GM23338 (cell line): ENCODE measurements at regions not wholly inside any gene's neighbourhood (a gene's known extent, or its start where the extent isn't known, plus 50 kb on each side); places are given as distances from the start of the nearest gene placed in this dataset.
A peak's percentile ranks its signal among the peaks of the same experiment; 100 is the strongest.

Experiments
- ATAC-seq: fragments of 200-7000 bp; cut with Tn5 transposase; 3 replicates; pipeline ENCODE4 v1.9.1; 2020
- DNase-seq: peaks from one replicate; pipeline ENCODE4 v3.0.0-alpha.2; 2015; ENCODE audit warnings: low spot score
- H2AFZ ChIP-seq: fragments of 200-600 bp; sonication (generic); 2 replicates; pipeline ENCODE4 v1.8.0; 2016; ENCODE audit warnings: antibody characterized with exemption, mild to moderate bottlenecking, moderate library complexity
- H3F3A ChIP-seq: fragments of 200-600 bp; sonication (generic); replicated peaks from 2 replicates; pipeline ENCODE4 v1.8.0; 2017; ENCODE audit warnings: antibody characterized with exemption, mixed run types, low read depth
- H3K27ac ChIP-seq: fragments of 200-600 bp; sonication (generic); 2 replicates; pipeline ENCODE4 v1.6.1; 2016; ENCODE audit warnings: low read depth
- H3K27me3 ChIP-seq: fragments of 200-600 bp; sonication (generic); 2 replicates; pipeline ENCODE4 v1.8.0; 2016; ENCODE audit warnings: mild to moderate bottlenecking, mixed run types, moderate library complexity; ENCODE audit not compliant: insufficient read depth
- H3K36me3 ChIP-seq: fragments of 200-600 bp; sonication (generic); 2 replicates; pipeline ENCODE4 v1.8.0; 2016; ENCODE audit warnings: mild to moderate bottlenecking; ENCODE audit not compliant: insufficient read depth
- H3K4me1 ChIP-seq: fragments of 200-600 bp; sonication (generic); 2 replicates; pipeline ENCODE4 v1.8.0; 2016; ENCODE audit warnings: mild to moderate bottlenecking, moderate library complexity; ENCODE audit not compliant: insufficient read depth
- H3K4me2 ChIP-seq: fragments of 200-600 bp; sonication (generic); 2 replicates; pipeline ENCODE4 v1.7.1; 2017; ENCODE audit warnings: mixed run types
- H3K4me3 ChIP-seq: fragments of 200-600 bp; sonication (generic); 2 replicates; pipeline ENCODE4 v1.6.1; 2016; ENCODE audit warnings: mixed run types
- H3K79me2 ChIP-seq: fragments of 200-600 bp; sonication (generic); replicated peaks from 2 replicates; pipeline ENCODE4 v1.8.0; 2017; ENCODE audit warnings: mild to moderate bottlenecking; ENCODE audit not compliant: insufficient read depth
- H3K9me2 ChIP-seq: fragments of 200-600 bp; sonication (generic); 2 replicates; pipeline ENCODE4 v1.8.0; 2017; ENCODE audit not compliant: insufficient read depth
- H4K20me1 ChIP-seq: fragments of 200-600 bp; sonication (generic); replicated peaks from 2 replicates; pipeline ENCODE4 v1.8.0; 2017; ENCODE audit warnings: mild to moderate bottlenecking; ENCODE audit not compliant: insufficient read depth
- H3K27ac Mint-ChIP-seq: 2 replicates; pipeline ENCODE4 v1.8.0; 2020; ENCODE audit warnings: inconsistent platforms, mild to moderate bottlenecking, moderate library complexity, mixed read lengths
- H3K27me3 Mint-ChIP-seq: 3 replicates; pipeline ENCODE4 v1.8.0; 2022; ENCODE audit warnings: low read depth, mild to moderate bottlenecking, moderate library complexity, mixed read lengths, inconsistent platforms; ENCODE audit not compliant: insufficient read depth, poor library complexity
- H3K36me3 Mint-ChIP-seq: 3 replicates; pipeline ENCODE4 v1.8.0; 2021; ENCODE audit warnings: low read depth, mild to moderate bottlenecking, inconsistent platforms, moderate library complexity, mixed read lengths
- H3K4me1 Mint-ChIP-seq: 3 replicates; pipeline ENCODE4 v1.8.0; 2020; ENCODE audit warnings: mild to moderate bottlenecking, inconsistent platforms, mixed read lengths
- H3K4me3 Mint-ChIP-seq: 3 replicates; pipeline ENCODE4 v1.8.0; 2021; ENCODE audit warnings: moderate library complexity, mild to moderate bottlenecking, inconsistent platforms, mixed read lengths
- H3K9me3 Mint-ChIP-seq: 3 replicates; pipeline ENCODE4 v1.8.0; 2020; ENCODE audit warnings: moderate library complexity, mild to moderate bottlenecking, inconsistent platforms, mixed read lengths
- CREB1 ChIP-seq: fragments of 250-450 bp; sonication (Bioruptor Pico); IDR thresholded peaks from 2 replicates; pipeline ENCODE4 v1.5.0; 2020; ENCODE audit warnings: low read depth, mild to moderate bottlenecking, moderate library complexity
- ETS1 ChIP-seq: IDR thresholded peaks from 2 replicates; pipeline ENCODE4 v1.6.1; 2016; ENCODE audit warnings: antibody characterized with exemption
- EZH2 ChIP-seq: fragments of 200-600 bp; sonication (generic); IDR thresholded peaks from one replicate; pipeline ENCODE4 v1.8.0; 2017; ENCODE audit warnings: antibody characterized with exemption, mild to moderate bottlenecking, low read depth; ENCODE audit not compliant: unreplicated experiment
- JUNB ChIP-seq: IDR thresholded peaks from one replicate; pipeline ENCODE4 v1.6.1; 2016; ENCODE audit warnings: antibody characterized with exemption; ENCODE audit not compliant: unreplicated experiment
- TF ChIP-seq, protein P1 (sequence below): IDR thresholded peaks from one replicate; pipeline ENCODE4 v1.6.1; 2018; ENCODE audit warnings: antibody characterized with exemption; ENCODE audit not compliant: unreplicated experiment
- TF ChIP-seq, protein P2 (sequence below), 2 experiments: fragments of 200-600 bp in 1 of 2; sonication (generic) in 1 of 2; conservative IDR thresholded peaks; 2 replicates each; pipeline versions ENCODE4 v1.5.1 to v1.6.1; 2016 to 2017; ENCODE audit warnings: antibody characterized with exemption in 2 of 2, low read depth in 2 of 2, mild to moderate bottlenecking in 2 of 2, moderate library complexity in 1 of 2

- H3K4me3 ChIP-seq, result no peak overlapping the region
- H3K4me3 Mint-ChIP-seq, result no peak overlapping the region
- H3K27ac ChIP-seq, result no peak overlapping the region
- H3K27me3 ChIP-seq, result no peaks in the 10 kb centered on the region
- ATAC-seq (peak; percentile 40), DNase-seq (peak; percentile 19)
- H3K4me1 ChIP-seq, result no peaks in the 10 kb centered on the region
- H3K79me2 ChIP-seq, result no peaks in the 10 kb centered on the region
- TF ChIP-seq EZH2 (no peak), ETS1 (no peak), CREB1 (no peak)
- TF ChIP-seq, protein P1, sequence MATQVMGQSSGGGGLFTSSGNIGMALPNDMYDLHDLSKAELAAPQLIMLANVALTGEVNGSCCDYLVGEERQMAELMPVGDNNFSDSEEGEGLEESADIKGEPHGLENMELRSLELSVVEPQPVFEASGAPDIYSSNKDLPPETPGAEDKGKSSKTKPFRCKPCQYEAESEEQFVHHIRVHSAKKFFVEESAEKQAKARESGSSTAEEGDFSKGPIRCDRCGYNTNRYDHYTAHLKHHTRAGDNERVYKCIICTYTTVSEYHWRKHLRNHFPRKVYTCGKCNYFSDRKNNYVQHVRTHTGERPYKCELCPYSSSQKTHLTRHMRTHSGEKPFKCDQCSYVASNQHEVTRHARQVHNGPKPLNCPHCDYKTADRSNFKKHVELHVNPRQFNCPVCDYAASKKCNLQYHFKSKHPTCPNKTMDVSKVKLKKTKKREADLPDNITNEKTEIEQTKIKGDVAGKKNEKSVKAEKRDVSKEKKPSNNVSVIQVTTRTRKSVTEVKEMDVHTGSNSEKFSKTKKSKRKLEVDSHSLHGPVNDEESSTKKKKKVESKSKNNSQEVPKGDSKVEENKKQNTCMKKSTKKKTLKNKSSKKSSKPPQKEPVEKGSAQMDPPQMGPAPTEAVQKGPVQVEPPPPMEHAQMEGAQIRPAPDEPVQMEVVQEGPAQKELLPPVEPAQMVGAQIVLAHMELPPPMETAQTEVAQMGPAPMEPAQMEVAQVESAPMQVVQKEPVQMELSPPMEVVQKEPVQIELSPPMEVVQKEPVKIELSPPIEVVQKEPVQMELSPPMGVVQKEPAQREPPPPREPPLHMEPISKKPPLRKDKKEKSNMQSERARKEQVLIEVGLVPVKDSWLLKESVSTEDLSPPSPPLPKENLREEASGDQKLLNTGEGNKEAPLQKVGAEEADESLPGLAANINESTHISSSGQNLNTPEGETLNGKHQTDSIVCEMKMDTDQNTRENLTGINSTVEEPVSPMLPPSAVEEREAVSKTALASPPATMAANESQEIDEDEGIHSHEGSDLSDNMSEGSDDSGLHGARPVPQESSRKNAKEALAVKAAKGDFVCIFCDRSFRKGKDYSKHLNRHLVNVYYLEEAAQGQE, result no peak
- no peaks in the 10 kb centered on the region for H3K9me2 ChIP-seq
- no peak overlapping the region for H3K27ac Mint-ChIP-seq
- peaks cover 3% of the 10 kb centered on the region; the same call in 1 of the 3 replicates for H3K9me3 Mint-ChIP-seq
- H2AFZ ChIP-seq, result no peak overlapping the region
- no peaks in the 10 kb centered on the region for H3K27me3 Mint-ChIP-seq
- no peaks in the 10 kb centered on the region for H4K20me1 ChIP-seq
- H3K36me3 ChIP-seq, result no peaks in the 10 kb centered on the region
- H3K36me3 Mint-ChIP-seq, result no peaks in the 10 kb centered on the region
- no peaks in the 10 kb centered on the region for H3K4me1 Mint-ChIP-seq
- H3K4me2 ChIP-seq, result no peak overlapping the region
- H3F3A ChIP-seq, result no peaks in the 10 kb centered on the region
These were observed 532.2 kb downstream of the MATN1 start for GRCh38 chr1:30191154-30191702.

- Histone ChIP-seq H3K4me2 (no peak overlapping the region), H3K79me2 (no peaks in the 10 kb centered on the region), H3K4me3 (no peak overlapping the region), H2AFZ (no peak overlapping the region), H3F3A (no peaks in the 10 kb centered on the region), H3K27ac (no peak overlapping the region), H4K20me1 (no peaks in the 10 kb centered on the region), H3K9me2 (no peaks in the 10 kb centered on the region), H3K36me3 (no peaks in the 10 kb centered on the region), H3K27me3 (no peaks in the 10 kb centered on the region), H3K4me1 (no peaks in the 10 kb centered on the region)
- H3K27ac Mint-ChIP-seq, result no peak overlapping the region
- TF ChIP-seq, protein P2, sequence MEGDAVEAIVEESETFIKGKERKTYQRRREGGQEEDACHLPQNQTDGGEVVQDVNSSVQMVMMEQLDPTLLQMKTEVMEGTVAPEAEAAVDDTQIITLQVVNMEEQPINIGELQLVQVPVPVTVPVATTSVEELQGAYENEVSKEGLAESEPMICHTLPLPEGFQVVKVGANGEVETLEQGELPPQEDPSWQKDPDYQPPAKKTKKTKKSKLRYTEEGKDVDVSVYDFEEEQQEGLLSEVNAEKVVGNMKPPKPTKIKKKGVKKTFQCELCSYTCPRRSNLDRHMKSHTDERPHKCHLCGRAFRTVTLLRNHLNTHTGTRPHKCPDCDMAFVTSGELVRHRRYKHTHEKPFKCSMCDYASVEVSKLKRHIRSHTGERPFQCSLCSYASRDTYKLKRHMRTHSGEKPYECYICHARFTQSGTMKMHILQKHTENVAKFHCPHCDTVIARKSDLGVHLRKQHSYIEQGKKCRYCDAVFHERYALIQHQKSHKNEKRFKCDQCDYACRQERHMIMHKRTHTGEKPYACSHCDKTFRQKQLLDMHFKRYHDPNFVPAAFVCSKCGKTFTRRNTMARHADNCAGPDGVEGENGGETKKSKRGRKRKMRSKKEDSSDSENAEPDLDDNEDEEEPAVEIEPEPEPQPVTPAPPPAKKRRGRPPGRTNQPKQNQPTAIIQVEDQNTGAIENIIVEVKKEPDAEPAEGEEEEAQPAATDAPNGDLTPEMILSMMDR (conservative IDR thresholded peaks at IDR 0.05; ENCODE audit: low read depth in 2 of 2), result no peak
- no peak for TF ChIP-seq JUNB
- no peak overlapping the region for H3K4me3 Mint-ChIP-seq
- DNase-seq (no peak), ATAC-seq (no peak)
- no peaks in the 10 kb centered on the region for H3K36me3 Mint-ChIP-seq
- no peaks in the 10 kb centered on the region for H3K27me3 Mint-ChIP-seq
- peaks cover 3% of the 10 kb centered on the region; the same call in 1 of the 3 replicates for H3K9me3 Mint-ChIP-seq
- no peaks in the 10 kb centered on the region for H3K4me1 Mint-ChIP-seq
These were observed 532.8 kb downstream of the MATN1 start for GRCh38 chr1:30190511-30191153.
